ENCODE measurements at regions not wholly inside any gene's neighbourhood (a gene's known extent, or its start where the extent isn't known, plus 50 kb on each side); places are given as distances from the start of the nearest gene placed in this dataset.

GRCh38 chr20:59411170-59411569 is 110.8 kb downstream of the EDN3 start:
- H3K27ac Mint-ChIP-seq = no peak overlapping the region
- no peaks in the 10 kb centered on the region for H3K9me3 Mint-ChIP-seq
- no peaks in the 10 kb centered on the region for H3K27me3 ChIP-seq (ENCODE audit: insufficient read depth, low read length)
- H3K27me3 Mint-ChIP-seq = peaks cover 6 to 13% of the 10 kb centered on the region in 2 donors
- ChIA-PET CTCF (ENCODE audit: partially characterized antibody) (no interaction called here), POLR2A (ENCODE audit: partially characterized antibody) (no interaction called here)
- no peak overlapping the region for H3K4me3 ChIP-seq (ENCODE audit: low read length in 2 of 2)
- H3K4me1 ChIP-seq (ENCODE audit: insufficient read depth, low read length) = no peaks in the 10 kb centered on the region
- intact Hi-C loops (cut with micrococcal nuclease) = no loop called here
- no peak overlapping the region for H3K4me3 Mint-ChIP-seq
- H3K27ac ChIP-seq (ENCODE audit: low read depth, low read length) = no peak overlapping the region
- H3K36me3 ChIP-seq (ENCODE audit: insufficient read depth, low read length) = no peaks in the 10 kb centered on the region
- DNase-seq = no peak
- no peaks in the 10 kb centered on the region for H3K9me3 ChIP-seq (ENCODE audit: control insufficient read depth in 1 of 2, low read length in 2 of 2)
- H3K4me1 Mint-ChIP-seq = no peaks in the 10 kb centered on the region
- no peaks in the 10 kb centered on the region for H3K36me3 Mint-ChIP-seq

DNA sequence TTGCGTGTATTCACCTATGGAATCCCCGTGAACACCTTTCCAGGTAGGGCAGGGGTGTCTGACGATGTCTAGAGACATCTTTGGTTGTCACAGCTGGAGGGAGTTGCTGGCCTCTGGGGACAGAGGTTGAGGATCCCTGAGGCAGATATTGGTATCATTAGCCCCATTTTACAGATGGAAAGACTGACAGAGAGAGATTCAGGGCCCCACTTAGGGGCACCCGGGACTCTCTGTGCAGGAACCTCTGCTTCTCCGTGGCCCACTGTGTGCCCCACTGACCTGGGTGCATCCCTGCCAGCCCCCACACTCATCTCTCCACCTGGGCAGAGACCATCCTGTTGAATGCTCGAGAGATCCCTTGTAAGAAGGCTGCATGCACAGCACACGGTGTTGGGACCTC is 111.2 kb downstream of the EDN3 start:
- Mint-ChIP-seq H3K36me3 (no peaks in the 10 kb centered on the region), H3K4me1 (no peaks in the 10 kb centered on the region), H3K27me3 (peaks cover 5 to 13% of the 10 kb centered on the region in 2 donors), H3K4me3 (no peak overlapping the region), H3K27ac (peak overlapping the region in 1 of 7 donors; percentile 12), H3K9me3 (no peaks in the 10 kb centered on the region)
- Histone ChIP-seq H3K4me1 (ENCODE audit: insufficient read depth, low read length) (no peaks in the 10 kb centered on the region), H3K36me3 (ENCODE audit: insufficient read depth, low read length) (no peaks in the 10 kb centered on the region), H3K27me3 (ENCODE audit: insufficient read depth, low read length) (no peaks in the 10 kb centered on the region), H3K4me3 (ENCODE audit: low read length in 2 of 2) (no peak overlapping the region), H3K9me3 (ENCODE audit: control insufficient read depth in 1 of 2, low read length in 2 of 2) (no peaks in the 10 kb centered on the region), H3K27ac (ENCODE audit: low read depth, low read length) (no peak overlapping the region)
- ChIA-PET CTCF (ENCODE audit: partially characterized antibody) (no interaction called here), POLR2A (ENCODE audit: partially characterized antibody) (no interaction called here)
- DNase-seq = no peak
- intact Hi-C loops (cut with micrococcal nuclease) = no loop called here

DNA sequence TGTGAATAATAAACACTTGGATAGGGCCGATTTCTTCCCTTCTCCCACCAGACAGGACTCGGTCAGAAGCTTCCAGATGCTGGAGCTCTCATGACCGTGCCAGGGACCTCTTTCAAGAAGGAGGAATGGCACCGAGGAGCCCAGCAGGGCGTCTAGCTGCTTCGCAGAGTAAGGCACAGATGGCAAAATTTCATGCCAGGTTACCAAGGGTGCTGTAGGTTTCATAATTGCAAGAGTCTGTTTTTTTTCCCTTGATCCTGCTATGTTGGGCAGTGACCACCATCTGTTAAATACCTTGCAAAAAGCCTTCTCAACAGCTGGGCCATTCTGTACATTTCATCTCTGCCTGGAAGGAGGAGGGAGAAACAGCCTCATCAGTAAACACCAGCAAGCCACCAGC is 111.8 kb downstream of the EDN3 start:
- intact Hi-C loops (cut with micrococcal nuclease) = no loop called here
- no peaks in the 10 kb centered on the region for H3K27me3 ChIP-seq (ENCODE audit: insufficient read depth, low read length)
- H3K9me3 ChIP-seq (ENCODE audit: control insufficient read depth in 1 of 2, low read length in 2 of 2) = no peaks in the 10 kb centered on the region
- Mint-ChIP-seq H3K9me3 (no peaks in the 10 kb centered on the region), H3K4me1 (no peaks in the 10 kb centered on the region), H3K27me3 (peaks cover 5 to 11% of the 10 kb centered on the region in 2 donors), H3K36me3 (no peaks in the 10 kb centered on the region), H3K27ac (no peak overlapping the region), H3K4me3 (no peak overlapping the region)
- H3K4me1 ChIP-seq (ENCODE audit: insufficient read depth, low read length) = no peaks in the 10 kb centered on the region
- POLR2A ChIA-PET (ENCODE audit: partially characterized antibody) = no interaction called here
- no peaks in the 10 kb centered on the region for H3K36me3 ChIP-seq (ENCODE audit: insufficient read depth, low read length)
- no peak overlapping the region for H3K4me3 ChIP-seq (ENCODE audit: low read length in 2 of 2)
- CTCF ChIA-PET (ENCODE audit: partially characterized antibody) = interaction anchor here (2.0 kb wide), 1 partner anchor 8 kb away, joined by 7 read pairs; no protein-coding TSS in a partner anchor
- no peak for DNase-seq
- no peak overlapping the region for H3K27ac ChIP-seq (ENCODE audit: low read depth, low read length)

GRCh38 chr20:59412875-59413284 is 112.5 kb downstream of the EDN3 start:
- Mint-ChIP-seq H3K9me3 (no peaks in the 10 kb centered on the region), H3K27ac (no peak overlapping the region), H3K36me3 (no peaks in the 10 kb centered on the region), H3K4me1 (no peaks in the 10 kb centered on the region), H3K27me3 (peaks cover 10 to 12% of the 10 kb centered on the region in 2 donors), H3K4me3 (no peak overlapping the region)
- no peak for DNase-seq
- intact Hi-C loops (cut with micrococcal nuclease) = no loop called here
- CTCF ChIA-PET (ENCODE audit: partially characterized antibody) = interaction anchor here (2.0 kb wide), 1 partner anchor 9 kb away, joined by 7 read pairs; no protein-coding TSS in a partner anchor
- no peak overlapping the region for H3K4me3 ChIP-seq (ENCODE audit: low read length in 2 of 2)
- H3K9me3 ChIP-seq (ENCODE audit: control insufficient read depth in 1 of 2, low read length in 2 of 2) = no peaks in the 10 kb centered on the region
- no peak overlapping the region for H3K27ac ChIP-seq (ENCODE audit: low read depth, low read length)
- H3K27me3 ChIP-seq (ENCODE audit: insufficient read depth, low read length) = no peaks in the 10 kb centered on the region
- POLR2A ChIA-PET (ENCODE audit: partially characterized antibody) = no interaction called here
- no peaks in the 10 kb centered on the region for H3K4me1 ChIP-seq (ENCODE audit: insufficient read depth, low read length)
- no peaks in the 10 kb centered on the region for H3K36me3 ChIP-seq (ENCODE audit: insufficient read depth, low read length)

DNA sequence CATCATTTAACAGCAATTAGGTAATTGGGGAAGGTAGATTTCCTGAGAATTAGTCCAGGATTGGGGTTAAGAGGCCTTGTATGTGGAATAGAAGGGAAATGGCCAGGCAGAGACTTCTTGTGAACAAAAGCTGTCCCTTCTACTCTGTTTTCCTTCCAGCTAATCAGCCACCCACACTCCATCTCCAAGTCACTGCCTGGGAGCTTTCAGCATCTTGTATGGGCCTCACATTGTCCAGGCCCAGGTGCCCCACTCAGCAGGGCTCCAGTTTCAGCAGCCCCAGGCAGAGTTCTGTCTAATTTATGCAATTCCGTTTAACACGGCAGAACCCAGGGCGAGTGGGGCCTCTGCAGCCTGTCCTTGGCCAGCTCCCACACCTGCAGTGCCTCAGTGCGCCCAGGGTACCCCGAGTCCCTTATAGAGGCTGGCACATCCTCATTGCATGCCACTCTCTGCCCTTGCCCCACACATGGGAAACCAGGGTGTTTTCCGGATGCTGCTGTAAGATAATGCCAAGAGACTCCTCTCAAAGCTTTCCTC is 113.0 kb downstream of the EDN3 start:
- CTCF ChIA-PET (ENCODE audit: partially characterized antibody) = interaction anchor here (2.0 kb wide), 1 partner anchor 9 kb away, joined by 7 read pairs; no protein-coding TSS in a partner anchor
- H3K9me3 ChIP-seq (ENCODE audit: control insufficient read depth in 1 of 2, low read length in 2 of 2) = no peaks in the 10 kb centered on the region

DNA sequence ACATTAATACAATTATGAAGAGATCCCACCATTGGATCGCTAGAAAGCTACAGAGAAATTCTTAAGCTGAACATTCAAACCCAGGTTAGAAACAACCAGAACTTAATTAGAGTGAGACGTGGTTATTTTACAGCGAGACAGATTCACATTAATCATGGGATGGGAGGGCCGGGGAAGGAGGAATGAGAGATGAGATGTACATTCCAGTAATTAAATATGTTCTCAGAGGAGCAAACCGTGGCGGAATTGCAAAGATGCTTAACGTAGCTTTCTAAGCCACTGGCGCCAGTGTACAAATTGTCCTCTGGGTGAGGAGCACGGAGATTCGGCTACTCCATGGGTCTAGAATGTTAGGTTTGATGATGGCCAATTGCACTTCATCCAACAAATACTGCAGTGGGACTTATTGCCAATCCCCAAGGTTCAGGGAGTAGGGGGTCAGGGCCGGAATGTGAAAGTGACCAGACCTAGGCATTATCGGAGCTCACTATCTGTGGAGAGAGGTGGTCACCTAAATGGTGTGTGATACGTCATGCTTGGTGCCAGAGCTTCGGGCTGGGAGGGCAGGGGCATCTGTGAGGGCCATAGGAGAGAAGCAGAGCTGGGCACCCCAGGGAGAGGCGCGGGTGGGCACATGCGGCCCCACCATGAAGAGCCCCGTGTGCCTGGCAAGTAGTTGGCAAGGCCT is 114.7 kb downstream of the EDN3 start:
- no peak overlapping the region for H3K4me3 ChIP-seq (ENCODE audit: low read length in 2 of 2)
- no peaks in the 10 kb centered on the region for H3K27me3 ChIP-seq (ENCODE audit: insufficient read depth, low read length)
- CTCF ChIA-PET (ENCODE audit: partially characterized antibody) = interaction anchor here (1.5 kb wide), 1 partner anchor 8 kb away, joined by 3 read pairs; no protein-coding TSS in a partner anchor
- no peak overlapping the region for H3K27ac ChIP-seq (ENCODE audit: low read depth, low read length)
- POLR2A ChIA-PET (ENCODE audit: partially characterized antibody) = no interaction called here
- Mint-ChIP-seq H3K36me3 (no peaks in the 10 kb centered on the region), H3K27ac (no peak overlapping the region), H3K4me1 (no peaks in the 10 kb centered on the region), H3K9me3 (no peaks in the 10 kb centered on the region), H3K4me3 (no peak overlapping the region), H3K27me3 (peaks cover 10 to 19% of the 10 kb centered on the region in 2 donors)
- H3K9me3 ChIP-seq (ENCODE audit: control insufficient read depth in 1 of 2, low read length in 2 of 2) = no peaks in the 10 kb centered on the region
- no peak for DNase-seq
- H3K4me1 ChIP-seq (ENCODE audit: insufficient read depth, low read length) = no peaks in the 10 kb centered on the region
- intact Hi-C loops (cut with micrococcal nuclease) = no loop called here
- H3K36me3 ChIP-seq (ENCODE audit: insufficient read depth, low read length) = no peaks in the 10 kb centered on the region

More for the DNA sequence above, 113.0 kb downstream of the EDN3 start:
- POLR2A ChIA-PET (ENCODE audit: partially characterized antibody) = no interaction called here
- Histone ChIP-seq H3K27ac (ENCODE audit: low read depth, low read length) (no peak overlapping the region), H3K27me3 (ENCODE audit: insufficient read depth, low read length) (no peaks in the 10 kb centered on the region), H3K4me3 (ENCODE audit: low read length in 2 of 2) (no peak overlapping the region), H3K4me1 (ENCODE audit: insufficient read depth, low read length) (no peaks in the 10 kb centered on the region), H3K36me3 (ENCODE audit: insufficient read depth, low read length) (no peaks in the 10 kb centered on the region)
- no peak overlapping the region for H3K4me3 Mint-ChIP-seq
- peaks cover 10 to 14% of the 10 kb centered on the region in 2 donors for H3K27me3 Mint-ChIP-seq
- no peak for DNase-seq
- no peaks in the 10 kb centered on the region for H3K9me3 Mint-ChIP-seq
- H3K4me1 Mint-ChIP-seq = no peaks in the 10 kb centered on the region
- intact Hi-C loops (cut with micrococcal nuclease) = no loop called here
- no peaks in the 10 kb centered on the region for H3K36me3 Mint-ChIP-seq
- no peak overlapping the region for H3K27ac Mint-ChIP-seq

- no peaks in the 10 kb centered on the region for H3K36me3 ChIP-seq (ENCODE audit: insufficient read depth, low read length)
- H3K36me3 Mint-ChIP-seq = no peaks in the 10 kb centered on the region
- intact Hi-C loops (cut with micrococcal nuclease) = no loop called here
Observed at GRCh38 chr20:59416916-59417315, 116.5 kb downstream of the EDN3 start.

More at GRCh38 chr20:59416916-59417315, 116.5 kb downstream of the EDN3 start:
- Mint-ChIP-seq H3K27ac (no peak overlapping the region), H3K4me3 (no peak overlapping the region), H3K27me3 (peaks cover 6 to 21% of the 10 kb centered on the region in 2 donors), H3K4me1 (no peaks in the 10 kb centered on the region), H3K9me3 (no peaks in the 10 kb centered on the region)
- ChIA-PET CTCF (ENCODE audit: partially characterized antibody) (interaction anchor here (1.7 kb wide), 1 partner anchor 14 kb away, joined by 3 read pairs; no protein-coding TSS in a partner anchor), POLR2A (ENCODE audit: partially characterized antibody) (no interaction called here)
- no peaks in the 10 kb centered on the region for H3K9me3 ChIP-seq (ENCODE audit: control insufficient read depth in 1 of 2, low read length in 2 of 2)
- H3K4me3 ChIP-seq (ENCODE audit: low read length in 2 of 2) = no peak overlapping the region
- H3K27me3 ChIP-seq (ENCODE audit: insufficient read depth, low read length) = peaks cover 3% of the 10 kb centered on the region
- DNase-seq = no peak
- H3K27ac ChIP-seq (ENCODE audit: low read depth, low read length) = no peak overlapping the region
- H3K4me1 ChIP-seq (ENCODE audit: insufficient read depth, low read length) = no peaks in the 10 kb centered on the region

Data from CD4-positive, alpha-beta memory T cell (primary cell).